ENCODE measurements at regions not wholly inside any gene's neighbourhood (a gene's known extent, or its start where the extent isn't known, plus 50 kb on each side); places are given as distances from the start of the nearest gene placed in this dataset.

DNA sequence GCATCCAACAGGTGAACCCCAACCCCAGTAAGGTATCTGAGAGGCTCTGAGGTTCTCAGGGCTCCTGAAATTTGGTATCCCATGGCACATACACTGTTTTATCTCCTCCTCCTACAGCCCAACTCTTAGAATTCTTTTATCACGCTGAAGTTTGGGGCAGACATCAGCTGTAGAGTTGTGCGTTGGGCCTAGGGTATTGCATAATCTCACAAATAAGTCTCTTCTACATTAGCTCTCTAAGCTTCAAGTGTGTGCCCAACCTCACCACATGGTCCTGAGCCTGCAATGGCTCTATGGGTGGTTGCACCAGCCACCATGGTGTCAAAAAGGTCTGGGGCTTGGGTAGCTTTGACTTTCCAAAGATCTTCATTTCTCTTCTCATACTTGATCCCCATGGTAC, 603.0 kb downstream of the BUD13 start:
- no peaks in the 10 kb centered on the region for H3K4me1 Mint-ChIP-seq
- ATAC-seq = no peak
- peaks cover 10% of the 10 kb centered on the region for H3K27me3 Mint-ChIP-seq
- no peak overlapping the region for H3K27ac Mint-ChIP-seq
- H3K9me3 Mint-ChIP-seq = no peaks in the 10 kb centered on the region
- H3K36me3 Mint-ChIP-seq = no peaks in the 10 kb centered on the region
- H3K4me3 Mint-ChIP-seq = no peak overlapping the region

- no peak overlapping the region for H3K27ac Mint-ChIP-seq
- no peak for ATAC-seq
- no peaks in the 10 kb centered on the region for H3K36me3 Mint-ChIP-seq
- no peaks in the 10 kb centered on the region for H3K4me1 Mint-ChIP-seq
- H3K27me3 Mint-ChIP-seq = no peaks in the 10 kb centered on the region
- no peaks in the 10 kb centered on the region for H3K9me3 Mint-ChIP-seq
- H3K4me3 Mint-ChIP-seq = no peak overlapping the region
Observed at GRCh38 chr11:116168459-116168787, 604.4 kb downstream of the BUD13 start.

GRCh38 chr11:116167706-116168458, 604.9 kb downstream of the BUD13 start:
- Mint-ChIP-seq H3K27ac (no peak overlapping the region), H3K27me3 (no peaks in the 10 kb centered on the region), H3K4me3 (no peak overlapping the region), H3K9me3 (no peaks in the 10 kb centered on the region), H3K4me1 (no peaks in the 10 kb centered on the region), H3K36me3 (no peaks in the 10 kb centered on the region)
- no peak for ATAC-seq

GRCh38 chr11:116166573-116167465, 606.0 kb downstream of the BUD13 start:
- Mint-ChIP-seq H3K27ac (no peak overlapping the region), H3K4me1 (no peaks in the 10 kb centered on the region), H3K27me3 (no peaks in the 10 kb centered on the region), H3K4me3 (no peak overlapping the region), H3K9me3 (no peaks in the 10 kb centered on the region), H3K36me3 (no peaks in the 10 kb centered on the region)
- no peak for ATAC-seq

- no peak overlapping the region for H3K4me3 Mint-ChIP-seq
- ATAC-seq = no peak
- no peaks in the 10 kb centered on the region for H3K27me3 Mint-ChIP-seq
- H3K27ac Mint-ChIP-seq = no peak overlapping the region
- H3K4me1 Mint-ChIP-seq = no peaks in the 10 kb centered on the region
- H3K36me3 Mint-ChIP-seq = no peaks in the 10 kb centered on the region
- no peaks in the 10 kb centered on the region for H3K9me3 Mint-ChIP-seq
Observed at GRCh38 chr11:116164843-116165242, 607.9 kb downstream of the BUD13 start.

DNA sequence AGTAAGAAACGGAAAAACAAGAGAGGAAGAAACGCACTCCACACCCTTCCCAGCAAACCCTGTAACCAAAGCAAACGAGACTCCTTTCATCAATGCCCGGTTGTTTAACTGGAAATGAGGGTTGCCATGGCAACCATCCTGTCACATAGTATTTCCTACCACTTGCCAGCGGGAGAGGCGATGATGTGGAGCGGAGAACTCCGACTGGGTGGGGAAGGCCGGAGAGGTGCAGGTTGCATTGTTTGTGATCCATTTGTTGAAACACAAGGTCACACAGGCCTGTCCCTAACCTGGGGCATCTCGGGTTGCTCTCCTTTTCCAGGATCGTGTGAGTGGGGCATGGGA, 609.9 kb downstream of the BUD13 start:
- Mint-ChIP-seq H3K36me3 (no peaks in the 10 kb centered on the region), H3K9me3 (no peaks in the 10 kb centered on the region), H3K27ac (no peak overlapping the region), H3K4me1 (no peaks in the 10 kb centered on the region), H3K27me3 (no peaks in the 10 kb centered on the region), H3K4me3 (no peak overlapping the region)
- ATAC-seq = no peak

GRCh38 chr11:116162086-116162885, 610.5 kb downstream of the BUD13 start:
- Mint-ChIP-seq H3K27ac (no peak overlapping the region), H3K4me3 (no peak overlapping the region), H3K36me3 (no peaks in the 10 kb centered on the region), H3K9me3 (no peaks in the 10 kb centered on the region), H3K27me3 (no peaks in the 10 kb centered on the region), H3K4me1 (no peaks in the 10 kb centered on the region)
- ATAC-seq = no peak

DNA sequence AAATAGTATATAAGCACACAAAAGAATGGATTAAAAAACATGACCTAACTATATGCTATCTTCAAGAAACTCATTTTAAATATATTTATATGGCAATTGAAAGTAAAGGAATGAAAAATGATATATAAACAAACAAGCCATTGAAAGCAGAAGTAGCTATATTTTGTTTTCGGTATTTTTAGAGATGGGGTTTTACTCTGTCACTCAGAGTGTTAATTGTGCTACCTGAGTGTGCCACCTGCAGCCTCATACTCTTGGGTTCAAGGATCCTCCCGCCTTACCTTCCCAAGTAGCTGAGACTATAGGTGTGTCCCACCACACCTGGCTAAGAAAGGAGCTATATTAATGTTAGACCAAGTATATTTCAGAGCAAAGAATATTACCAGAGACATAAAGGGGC, 624.1 kb downstream of the BUD13 start:
- Mint-ChIP-seq H3K36me3 (no peaks in the 10 kb centered on the region), H3K4me1 (peaks cover 6% of the 10 kb centered on the region), H3K27me3 (peaks cover 41% of the 10 kb centered on the region), H3K27ac (no peak overlapping the region), H3K9me3 (peaks cover 8% of the 10 kb centered on the region), H3K4me3 (no peak overlapping the region)
- no peak for ATAC-seq

GRCh38 chr11:116148056-116148455, 624.7 kb downstream of the BUD13 start:
- no peak for ATAC-seq
- H3K9me3 Mint-ChIP-seq = peaks cover 8% of the 10 kb centered on the region
- H3K27ac Mint-ChIP-seq = no peak overlapping the region
- H3K27me3 Mint-ChIP-seq = peaks cover 41% of the 10 kb centered on the region
- H3K36me3 Mint-ChIP-seq = no peaks in the 10 kb centered on the region
- H3K4me3 Mint-ChIP-seq = no peak overlapping the region
- H3K4me1 Mint-ChIP-seq = peaks cover 6% of the 10 kb centered on the region

DNA sequence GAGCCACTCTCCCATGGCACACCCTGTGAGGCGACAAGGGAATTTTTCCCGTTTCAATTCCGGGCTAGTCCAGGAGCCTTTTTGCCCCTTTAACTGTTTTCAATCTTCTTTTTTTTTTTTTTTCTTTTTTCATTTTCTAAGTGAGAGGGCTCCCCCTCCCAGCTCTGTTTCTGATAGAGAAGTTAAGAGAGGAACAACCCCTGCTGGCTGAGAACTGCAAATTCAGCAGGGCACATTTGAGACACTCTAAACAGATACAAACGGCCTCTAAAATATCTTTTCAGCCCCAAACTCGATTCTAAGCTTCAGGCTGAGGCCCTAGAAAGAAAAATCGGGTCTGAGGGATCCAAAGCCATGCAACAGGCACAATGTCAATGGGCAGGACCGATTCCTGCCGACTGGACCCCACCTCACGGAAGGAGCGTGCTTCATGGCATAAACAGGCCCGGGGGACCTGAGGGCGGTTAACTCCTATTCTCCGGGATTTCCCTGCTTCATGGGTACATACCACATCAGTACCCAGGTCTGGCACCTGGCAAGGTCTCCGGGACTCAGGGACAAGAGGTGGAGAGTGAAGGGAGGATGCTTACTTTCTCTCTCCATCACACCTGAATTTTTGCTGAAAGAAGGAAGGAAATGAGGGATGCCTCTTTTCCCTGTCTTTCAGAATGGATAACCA, 627.5 kb downstream of the BUD13 start:
- ATAC-seq = no peak
- Mint-ChIP-seq H3K36me3 (no peaks in the 10 kb centered on the region), H3K9me3 (peaks cover 7% of the 10 kb centered on the region), H3K27ac (no peak overlapping the region), H3K4me3 (no peak overlapping the region), H3K27me3 (peaks cover 52% of the 10 kb centered on the region), H3K4me1 (peaks cover 6% of the 10 kb centered on the region)

- no peak for ATAC-seq
- Mint-ChIP-seq H3K27me3 (peaks cover 54% of the 10 kb centered on the region), H3K27ac (no peak overlapping the region), H3K36me3 (no peaks in the 10 kb centered on the region), H3K9me3 (peaks cover 7% of the 10 kb centered on the region), H3K4me1 (peaks cover 6% of the 10 kb centered on the region), H3K4me3 (no peak overlapping the region)
Observed at GRCh38 chr11:116144387-116144958, 628.3 kb downstream of the BUD13 start.

DNA sequence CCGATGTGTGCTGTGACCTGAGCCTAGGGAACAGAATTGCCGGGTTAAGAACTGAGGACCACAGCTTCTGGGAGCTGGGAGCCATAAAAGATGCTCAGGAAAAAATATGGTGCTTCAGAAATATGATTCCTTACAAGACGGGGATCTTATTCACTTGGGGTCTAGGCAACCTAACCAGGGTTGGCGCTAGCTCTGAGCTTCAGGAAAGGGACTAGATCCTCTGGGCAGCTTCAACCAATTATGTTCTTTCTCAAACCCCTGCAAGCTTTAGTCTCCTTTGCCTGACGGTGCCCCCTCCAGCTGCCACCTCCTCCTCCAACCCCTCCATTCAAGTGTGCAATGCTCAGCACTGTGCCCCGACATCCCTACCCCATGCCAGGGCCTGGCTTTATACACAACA, 634.1 kb upstream of the CADM1 start:
- Mint-ChIP-seq H3K27me3 (peaks cover 42% of the 10 kb centered on the region), H3K4me1 (no peaks in the 10 kb centered on the region), H3K36me3 (no peaks in the 10 kb centered on the region), H3K9me3 (peaks cover 4% of the 10 kb centered on the region), H3K27ac (no peak overlapping the region), H3K4me3 (no peak overlapping the region)
- no peak for ATAC-seq

- peaks cover 42% of the 10 kb centered on the region for H3K27me3 Mint-ChIP-seq
- no peaks in the 10 kb centered on the region for H3K36me3 Mint-ChIP-seq
Observed at GRCh38 chr11:116137753-116138152, 633.5 kb upstream of the CADM1 start.

DNA sequence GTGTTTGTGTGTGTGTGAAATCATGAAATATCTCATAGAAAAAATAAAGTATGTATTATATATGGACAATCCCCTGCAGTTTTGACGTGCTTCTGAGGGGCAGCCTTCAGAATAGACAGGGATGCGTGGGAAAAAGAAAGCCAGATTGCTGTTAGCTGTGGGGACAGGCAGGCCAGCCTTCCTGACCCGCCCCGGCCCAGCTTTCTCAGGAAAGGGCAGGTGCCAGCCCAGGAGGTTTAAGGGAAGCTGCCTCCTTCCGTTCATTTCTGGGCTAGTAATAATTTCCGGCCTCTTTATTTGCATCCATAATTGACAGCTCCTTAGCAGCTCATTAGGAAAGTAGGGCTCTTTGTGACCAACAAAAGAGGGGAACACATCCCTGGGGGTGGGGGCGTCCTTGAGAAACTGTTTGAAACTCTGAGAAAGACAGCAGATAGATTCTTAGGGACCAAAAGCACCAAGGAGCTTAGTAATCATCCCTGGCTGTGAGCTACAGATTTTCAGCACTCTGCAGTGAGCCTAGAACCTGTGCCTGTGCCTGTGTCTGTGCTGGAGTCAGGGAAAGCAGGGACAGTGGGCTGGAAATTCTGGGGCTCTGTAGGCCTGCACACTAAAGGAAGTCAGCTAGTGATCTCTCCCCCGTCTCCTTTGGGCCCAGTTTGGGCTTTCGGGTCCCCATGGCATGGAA, 632.9 kb upstream of the CADM1 start:
- Mint-ChIP-seq H3K27ac (no peak overlapping the region), H3K9me3 (peaks cover 4% of the 10 kb centered on the region), H3K36me3 (no peaks in the 10 kb centered on the region), H3K4me1 (no peaks in the 10 kb centered on the region), H3K27me3 (peaks cover 39% of the 10 kb centered on the region), H3K4me3 (no peak overlapping the region)
- ATAC-seq = no peak

More at GRCh38 chr11:116137753-116138152, 633.5 kb upstream of the CADM1 start:
- Mint-ChIP-seq H3K4me1 (no peaks in the 10 kb centered on the region), H3K4me3 (no peak overlapping the region), H3K27ac (no peak overlapping the region), H3K9me3 (peaks cover 4% of the 10 kb centered on the region)
- no peak for ATAC-seq
